Gastrocnemius medialis (tissue), 4 donors: ENCODE measurements at regions not wholly inside any gene's neighbourhood (a gene's known extent, or its start where the extent isn't known, plus 50 kb on each side); places are given as distances from the start of the nearest gene placed in this dataset.

Experiments used
- ATAC-seq, 2 donors: fragments of 150-250 bp; one replicate each; pipeline ENCODE4 v1.9.1; 2016
- DNase-seq, 2 donors: peaks; one replicate each; pipeline ENCODE4 v3.0.0-alpha.2; 2019
- H3K27ac ChIP-seq, 4 donors: fragments of 200-600 bp; sonication (generic); 1 replicate in 1 of 4; 2 replicates in 3 of 4; pipeline ENCODE4 v1.5.1; 2016 to 2018; ENCODE audit warnings: mild to moderate bottlenecking in 2 of 4, moderate library complexity in 1 of 4
- H3K27me3 ChIP-seq, 3 donors: fragments of 200-600 bp; sonication (generic) in 2 of 3; 1 replicate in 1 of 3; 2 replicates in 2 of 3; pipeline versions ENCODE4 v1.5.1 to v1.6.0; 2016 to 2019; ENCODE audit warnings: mild to moderate bottlenecking in 1 of 3, moderate library complexity in 1 of 3
- H3K36me3 ChIP-seq, 2 donors: fragments of 200-600 bp; sonication (generic) in 1 of 2; one replicate each; pipeline ENCODE4 v1.5.1; 2017 to 2018
- H3K4me1 ChIP-seq, 2 donors: fragments of 200-600 bp; sonication (generic) in 1 of 2; one replicate each; pipeline ENCODE4 v1.5.1; 2016 to 2017; ENCODE audit warnings: mild to moderate bottlenecking in 2 of 2
- H3K4me3 ChIP-seq, 4 donors: fragments of 200-600 bp; sonication (generic) in 3 of 4; 1 replicate in 1 of 4; 2 replicates in 3 of 4; pipeline ENCODE4 v1.5.1; 2016 to 2019; ENCODE audit warnings: mild to moderate bottlenecking in 2 of 4
- H3K9me3 ChIP-seq, 3 donors: fragments of 200-600 bp; sonication (generic) in 2 of 3; 1 replicate in 1 of 3; 2 replicates in 2 of 3; pipeline ENCODE4 v1.5.1; 2016 to 2019
- POLR2A ChIP-seq, 2 donors: fragments of 450-650 bp; IDR thresholded peaks; one replicate each; pipeline ENCODE4 v1.6.1; 2017; ENCODE audit warnings: antibody characterized with exemption in 2 of 2, mild to moderate bottlenecking in 2 of 2, moderate library complexity in 2 of 2
- in situ Hi-C, 4 donors: fragments of 200-750 bp; cut with MboI; loops; one replicate each; pipeline versions ENCODE4 v1.15.0 to v1.8.0; 2017; ENCODE audit warnings: low sequenced_read_pairs in 4 of 4
- intact Hi-C: fragments of 100-400 bp; cut with DNase I; formaldehyde crosslinking; loops from one replicate; pipeline ENCODE4 v1.15.1; 2023; ENCODE audit warnings: low total_unique reads
- TF ChIP-seq, protein P1 (sequence below), 5 experiments: fragments of 450-650 bp in 3 of 5; fragments of 200-600 bp in 2 of 5; sonication (generic) in 2 of 5; IDR thresholded peaks in 4 of 5; conservative IDR thresholded peaks in 1 of 5; 1 replicate in 4 of 5; 2 replicates in 1 of 5; pipeline ENCODE4 v1.5.1; 2016 to 2019; ENCODE audit warnings: antibody characterized with exemption in 5 of 5, mild to moderate bottlenecking in 3 of 5, moderate library complexity in 3 of 5

DNA sequence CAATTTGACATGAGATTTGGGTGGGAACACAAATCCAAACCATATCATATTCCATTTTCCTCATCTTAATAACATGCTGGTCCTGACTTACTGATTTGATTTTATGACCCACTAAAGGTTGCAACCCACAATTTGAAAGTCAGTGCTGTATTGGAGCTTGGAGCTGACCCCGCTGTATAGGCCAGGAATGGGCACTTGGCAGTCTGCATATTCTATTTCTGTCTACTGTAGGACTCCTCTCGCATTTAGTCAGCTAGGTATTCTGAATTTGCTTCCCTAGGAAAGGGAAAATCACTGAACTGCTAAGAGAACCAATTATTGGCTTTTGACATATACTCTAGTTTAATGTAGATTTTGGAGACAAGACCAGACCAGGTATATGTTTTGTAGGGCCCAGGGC lies 157.0 kb downstream of the MFSD1 start:
- in situ Hi-C loops = no loop called here
- Histone ChIP-seq H3K4me3 (no peak overlapping the region), H3K27ac (no peak overlapping the region), H3K4me1 (no peaks in the 10 kb centered on the region), H3K9me3 (no peaks in the 10 kb centered on the region), H3K27me3 (no peaks in the 10 kb centered on the region), H3K36me3 (no peaks in the 10 kb centered on the region)
- DNase-seq = no peak
- intact Hi-C loops = no loop called here
- TF ChIP-seq POLR2A (IDR thresholded peaks at IDR 0.05) = no peak
- TF ChIP-seq, protein P1, sequence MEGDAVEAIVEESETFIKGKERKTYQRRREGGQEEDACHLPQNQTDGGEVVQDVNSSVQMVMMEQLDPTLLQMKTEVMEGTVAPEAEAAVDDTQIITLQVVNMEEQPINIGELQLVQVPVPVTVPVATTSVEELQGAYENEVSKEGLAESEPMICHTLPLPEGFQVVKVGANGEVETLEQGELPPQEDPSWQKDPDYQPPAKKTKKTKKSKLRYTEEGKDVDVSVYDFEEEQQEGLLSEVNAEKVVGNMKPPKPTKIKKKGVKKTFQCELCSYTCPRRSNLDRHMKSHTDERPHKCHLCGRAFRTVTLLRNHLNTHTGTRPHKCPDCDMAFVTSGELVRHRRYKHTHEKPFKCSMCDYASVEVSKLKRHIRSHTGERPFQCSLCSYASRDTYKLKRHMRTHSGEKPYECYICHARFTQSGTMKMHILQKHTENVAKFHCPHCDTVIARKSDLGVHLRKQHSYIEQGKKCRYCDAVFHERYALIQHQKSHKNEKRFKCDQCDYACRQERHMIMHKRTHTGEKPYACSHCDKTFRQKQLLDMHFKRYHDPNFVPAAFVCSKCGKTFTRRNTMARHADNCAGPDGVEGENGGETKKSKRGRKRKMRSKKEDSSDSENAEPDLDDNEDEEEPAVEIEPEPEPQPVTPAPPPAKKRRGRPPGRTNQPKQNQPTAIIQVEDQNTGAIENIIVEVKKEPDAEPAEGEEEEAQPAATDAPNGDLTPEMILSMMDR (IDR thresholded peaks at IDR 0.05 in 4 of 5, conservative IDR thresholded peaks at IDR 0.05 in 1 of 5) = no peak
- ATAC-seq = no peak

DNA sequence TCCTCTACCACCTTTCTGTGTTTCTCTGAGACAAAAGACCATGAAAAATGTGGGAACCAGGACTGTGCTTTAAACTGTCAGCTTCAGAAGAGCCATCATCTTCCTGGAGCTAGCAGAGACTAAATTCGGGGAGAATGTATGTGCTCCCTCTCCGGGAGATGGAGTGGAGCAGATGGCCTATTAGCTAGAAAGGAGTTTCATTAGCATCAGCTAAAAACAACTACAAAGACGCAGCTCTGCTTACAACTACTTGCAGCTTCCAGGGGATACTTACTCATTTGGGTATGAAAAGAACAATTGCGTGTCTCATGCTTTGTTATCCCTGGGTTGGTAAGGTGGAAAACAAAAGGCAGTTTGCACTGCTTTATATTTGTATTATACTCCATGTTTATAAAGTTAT lies 159.6 kb downstream of the MFSD1 start:
- TF ChIP-seq POLR2A (IDR thresholded peaks at IDR 0.05) = no peak
- TF ChIP-seq, protein P1 (IDR thresholded peaks at IDR 0.05 in 4 of 5, conservative IDR thresholded peaks at IDR 0.05 in 1 of 5) = no peak
- intact Hi-C loops = no loop called here
- no peak overlapping the region for H3K27ac ChIP-seq
- no peak for DNase-seq
- in situ Hi-C loops = no loop called here
- H3K4me3 ChIP-seq = no peak overlapping the region
- H3K4me1 ChIP-seq = no peaks in the 10 kb centered on the region
- no peaks in the 10 kb centered on the region for H3K27me3 ChIP-seq
- H3K36me3 ChIP-seq = no peaks in the 10 kb centered on the region
- no peaks in the 10 kb centered on the region for H3K9me3 ChIP-seq
- no peak for ATAC-seq

DNA sequence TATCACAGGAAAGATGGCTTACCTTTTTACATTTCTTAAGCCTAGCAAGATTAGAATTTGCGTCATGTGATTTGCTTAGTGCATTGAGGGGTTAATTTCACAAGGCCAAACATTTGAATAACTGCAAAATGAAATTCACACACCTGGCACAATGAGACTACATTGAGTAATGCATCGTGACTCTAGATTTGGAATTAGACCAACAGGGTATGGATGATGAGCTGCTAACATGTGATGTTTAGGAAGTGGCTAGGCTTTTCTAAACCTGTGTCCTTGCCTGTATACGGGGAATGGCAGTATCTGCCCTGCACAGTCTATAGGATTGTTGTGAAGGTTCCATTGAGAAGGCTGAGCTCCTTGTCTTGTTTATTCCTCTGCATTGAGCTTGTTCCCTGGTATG lies 160.1 kb downstream of the MFSD1 start:
- Histone ChIP-seq H3K9me3 (no peaks in the 10 kb centered on the region), H3K4me1 (no peaks in the 10 kb centered on the region), H3K27ac (no peak overlapping the region), H3K36me3 (no peaks in the 10 kb centered on the region), H3K4me3 (no peak overlapping the region), H3K27me3 (no peaks in the 10 kb centered on the region)
- in situ Hi-C loops = no loop called here
- ATAC-seq = no peak
- no peak for DNase-seq
- intact Hi-C loops = no loop called here
- no peak for TF ChIP-seq POLR2A (IDR thresholded peaks at IDR 0.05)
- TF ChIP-seq, protein P1 (IDR thresholded peaks at IDR 0.05 in 4 of 5, conservative IDR thresholded peaks at IDR 0.05 in 1 of 5) = no peak

DNA sequence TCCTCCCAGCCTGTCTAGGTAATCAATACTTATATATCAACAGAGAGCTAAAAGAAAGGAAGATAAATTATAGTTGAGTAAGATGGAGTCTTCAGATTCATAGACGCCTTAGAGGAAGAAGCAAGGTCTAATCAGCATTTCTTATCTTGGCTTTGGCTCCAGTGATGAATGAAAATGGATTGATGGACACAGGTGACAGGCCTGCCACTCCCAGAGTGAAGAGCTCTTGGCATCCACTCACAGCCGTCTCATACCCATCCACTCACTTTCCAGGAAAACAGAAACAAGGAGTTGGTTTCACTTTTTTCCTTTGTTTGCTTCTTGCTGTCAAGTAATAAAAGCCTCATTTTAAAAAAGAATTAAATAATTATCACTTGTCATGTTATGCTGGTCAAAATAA lies 168.2 kb downstream of the MFSD1 start:
- Histone ChIP-seq H3K27ac (no peak overlapping the region), H3K4me3 (no peak overlapping the region), H3K9me3 (no peaks in the 10 kb centered on the region), H3K4me1 (no peaks in the 10 kb centered on the region), H3K27me3 (no peaks in the 10 kb centered on the region), H3K36me3 (no peaks in the 10 kb centered on the region)
- in situ Hi-C loops (no loop called here), intact Hi-C loops (no loop called here)
- ATAC-seq (no peak), DNase-seq (no peak)
- TF ChIP-seq POLR2A (IDR thresholded peaks at IDR 0.05) = no peak
- TF ChIP-seq, protein P1 (IDR thresholded peaks at IDR 0.05 in 4 of 5, conservative IDR thresholded peaks at IDR 0.05 in 1 of 5) = no peak

DNA sequence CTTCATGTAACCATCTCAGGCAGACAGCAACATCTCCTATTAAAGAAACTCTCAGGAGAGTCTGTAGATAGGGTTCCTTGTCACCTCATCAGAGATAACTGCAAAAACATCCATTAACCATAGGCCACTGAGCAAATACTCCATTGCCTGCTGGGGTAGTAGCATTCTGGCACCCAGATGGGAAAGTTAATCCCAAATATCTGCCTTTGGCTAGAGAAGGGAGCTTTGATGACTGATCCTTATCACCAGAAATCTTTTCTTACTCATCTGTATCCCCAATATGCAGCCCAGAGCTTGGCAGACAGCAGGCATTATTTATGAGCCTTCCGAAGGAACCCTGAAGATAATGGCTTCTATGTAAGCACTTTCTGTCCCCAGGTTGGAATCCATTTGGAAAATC lies 173.1 kb downstream of the MFSD1 start:
- Histone ChIP-seq H3K4me3 (no peak overlapping the region), H3K27ac (no peak overlapping the region), H3K4me1 (no peaks in the 10 kb centered on the region), H3K27me3 (no peaks in the 10 kb centered on the region), H3K9me3 (no peaks in the 10 kb centered on the region), H3K36me3 (no peaks in the 10 kb centered on the region)
- no peak for DNase-seq
- in situ Hi-C loops = no loop called here
- intact Hi-C loops = no loop called here
- ATAC-seq = no peak
- no peak for TF ChIP-seq POLR2A (IDR thresholded peaks at IDR 0.05)
- TF ChIP-seq, protein P1 (IDR thresholded peaks at IDR 0.05 in 4 of 5, conservative IDR thresholded peaks at IDR 0.05 in 1 of 5) = no peak
